DMS114 treated with DMSO at 0.1 percent for 48 hours (cell line): ENCODE measurements at regions not wholly inside any gene's neighbourhood (a gene's known extent, or its start where the extent isn't known, plus 50 kb on each side); places are given as distances from the start of the nearest gene placed in this dataset.

Experiments
- DNase-seq: peaks from one replicate; lab custom pipeline; 2025; ENCODE audit not compliant: unreplicated experiment; lab: John Stamatoyannopoulos, UW

DNA sequence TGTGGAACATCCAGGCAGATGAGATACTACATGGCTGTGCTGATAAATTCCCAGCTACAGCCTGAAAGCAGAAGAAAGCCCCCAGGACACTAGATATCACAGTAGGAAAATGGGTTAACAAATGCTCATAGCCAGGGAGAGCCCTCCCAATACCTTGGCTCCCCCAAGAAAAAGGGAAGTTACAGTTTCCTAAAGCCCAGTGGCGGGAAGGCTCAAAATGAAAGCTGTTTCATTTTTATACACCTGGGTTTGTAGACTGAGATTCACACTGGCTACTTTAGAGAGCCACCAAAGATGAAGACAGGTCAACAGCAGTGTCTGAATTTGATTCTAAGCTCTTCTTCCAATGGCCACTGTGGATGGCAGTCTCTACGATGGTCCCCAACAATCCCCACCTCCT lies 55.0 kb upstream of the TOPAZ1 start:
- DNase-seq: no peak
